ENCODE measurements at regions not wholly inside any gene's neighbourhood (a gene's known extent, or its start where the extent isn't known, plus 50 kb on each side); places are given as distances from the start of the nearest gene placed in this dataset.

GRCh38 chr1:79264285-79264684 lies 257.8 kb upstream of the ADGRL4 start:
- Histone ChIP-seq H3K36me3 (replicated peaks in 1 of 2; ENCODE audit: control insufficient read depth in 1 of 2, insufficient read depth in 2 of 2, low read length in 2 of 2) (no peaks in the 10 kb centered on the region), H3K4me2 (ENCODE audit: low read depth, low read length) (no peak overlapping the region), H3K27ac (ENCODE audit: extremely low read length, insufficient read depth, low read length) (no peak overlapping the region), H3K9me3 (ENCODE audit: low read length) (peaks cover 52% of the 10 kb centered on the region), H3K4me1 (ENCODE audit: insufficient read depth, low read length) (no peaks in the 10 kb centered on the region), H3K27me3 (ENCODE audit: control insufficient read depth in 1 of 2, insufficient read depth in 2 of 2, low read length in 2 of 2) (no peaks in the 10 kb centered on the region), H4K20me1 (ENCODE audit: insufficient read depth, low read length) (no peaks in the 10 kb centered on the region), H3K79me2 (ENCODE audit: insufficient read depth, low read length) (no peaks in the 10 kb centered on the region), H3K9ac (ENCODE audit: insufficient read depth, low read depth, low read length) (no peak overlapping the region), H3K4me3 (replicated peaks in 1 of 3; ENCODE audit: insufficient read depth in 1 of 3, low read depth in 2 of 3, low read length in 3 of 3) (no peak overlapping the region), H2AFZ (ENCODE audit: low read length) (no peak overlapping the region)
- intact Hi-C loops (cut with micrococcal nuclease; ENCODE audit: unreplicated experiment) (no loop called here), in situ Hi-C loops (cut with HindIII; ENCODE audit: extremely low pct_ligation_motif_present, low pct_unique_long_range_greater_than_20kb) (no loop called here)
- WGBS (ENCODE audit: low lambda C conversion rate) = 0% methylated on average over 1 of the region's 1 CpG
- ChIA-PET CTCF (ENCODE audit: low intra/inter-chr PET ratio, low total read pairs) (no interaction called here), POLR2A (no interaction called here)
- TF ChIP-seq ZNF430 (CRISPR knock-in tag; IDR thresholded peaks at IDR 0.05) (no peak), POGZ (CRISPR knock-in tag; IDR thresholded peaks at IDR 0.05) (no peak), SMAD3 (CRISPR knock-in tag; IDR thresholded peaks at IDR 0.05) (no peak)
- no peak for FAIRE-seq
- DNase-seq (ENCODE audit: low spot score) = no peak
- ATAC-seq = no peak
- BruUV-seq (replicated peaks) = no TSS peak

- TF ChIP-seq RORA (CRISPR knock-in tag; IDR thresholded peaks at IDR 0.05) (no peak), ZNF10 (CRISPR knock-in tag; IDR thresholded peaks at IDR 0.05; ENCODE audit: borderline replicate concordance, low read depth) (no peak), ZNF512B (CRISPR knock-in tag; IDR thresholded peaks at IDR 0.05; ENCODE audit: borderline replicate concordance) (no peak), PAX8 (CRISPR knock-in tag; IDR thresholded peaks at IDR 0.05; ENCODE audit: borderline replicate concordance) (no peak), NFAT5 (CRISPR knock-in tag; IDR thresholded peaks at IDR 0.05) (no peak), TAF1 (CRISPR knock-in tag; IDR thresholded peaks at IDR 0.05) (no peak), RNF2 (conservative IDR thresholded peaks at IDR 0.05; ENCODE audit: low read depth) (no peak)
- ATAC-seq = no peak
- WGBS (ENCODE audit: low lambda C conversion rate) = 16% methylated on average over 3 of the region's 3 CpGs
These were observed 256.3 kb upstream of the ADGRL4 start for GRCh38 chr1:79262745-79263258.

More at GRCh38 chr1:79262745-79263258, 256.3 kb upstream of the ADGRL4 start:
- Histone ChIP-seq H3K4me1 (ENCODE audit: insufficient read depth, low read length) (no peaks in the 10 kb centered on the region), H2AFZ (ENCODE audit: low read length) (no peak overlapping the region), H3K4me2 (ENCODE audit: low read depth, low read length) (no peak overlapping the region), H3K9ac (ENCODE audit: insufficient read depth, low read depth, low read length) (no peak overlapping the region), H3K36me3 (replicated peaks in 1 of 2; ENCODE audit: control insufficient read depth in 1 of 2, insufficient read depth in 2 of 2, low read length in 2 of 2) (no peaks in the 10 kb centered on the region), H3K27me3 (ENCODE audit: control insufficient read depth in 1 of 2, insufficient read depth in 2 of 2, low read length in 2 of 2) (no peaks in the 10 kb centered on the region), H4K20me1 (ENCODE audit: insufficient read depth, low read length) (no peaks in the 10 kb centered on the region), H3K27ac (ENCODE audit: extremely low read length, insufficient read depth, low read length) (no peak overlapping the region), H3K9me3 (ENCODE audit: low read length) (peaks cover 40% of the 10 kb centered on the region), H3K4me3 (replicated peaks in 1 of 3; ENCODE audit: insufficient read depth in 1 of 3, low read depth in 2 of 3, low read length in 3 of 3) (no peak overlapping the region), H3K79me2 (ENCODE audit: insufficient read depth, low read length) (no peaks in the 10 kb centered on the region)
- intact Hi-C loops (cut with micrococcal nuclease; ENCODE audit: unreplicated experiment) (no loop called here), in situ Hi-C loops (cut with HindIII; ENCODE audit: extremely low pct_ligation_motif_present, low pct_unique_long_range_greater_than_20kb) (no loop called here)
- no peak for FAIRE-seq
- POLR2A ChIA-PET = no interaction called here
- BruUV-seq (replicated peaks) = no TSS peak
- DNase-seq (ENCODE audit: low spot score) = no peak
- CTCF ChIA-PET (ENCODE audit: low intra/inter-chr PET ratio, low total read pairs) = no interaction called here

Measured in HepG2 (cell line).